HAP-1 (cell line): ENCODE measurements at regions not wholly inside any gene's neighbourhood (a gene's known extent, or its start where the extent isn't known, plus 50 kb on each side); places are given as distances from the start of the nearest gene placed in this dataset.

Experiments
- DNase-seq, 2 experiments: peaks; one replicate each; pipeline ENCODE4 v3.0.0-alpha.2; 2016 to 2020; ENCODE audit warnings: low spot score in 2 of 2
- H3K27me3 ChIP-seq: fragments of 250-450 bp; sonication (Bioruptor Pico); 2 replicates; pipeline ENCODE4 v1.5.1; 2020; ENCODE audit warnings: low read depth, mild to moderate bottlenecking, moderate library complexity
- H3K36me3 ChIP-seq: fragments of 250-450 bp; sonication (Bioruptor Pico); replicated peaks from 2 replicates; pipeline ENCODE4 v1.5.1; 2020; ENCODE audit warnings: mild to moderate bottlenecking
- H3K4me1 ChIP-seq: fragments of 250-450 bp; sonication (Bioruptor Pico); 2 replicates; pipeline ENCODE4 v1.5.1; 2020; ENCODE audit warnings: mild to moderate bottlenecking
- H3K4me3 ChIP-seq: fragments of 250-450 bp; sonication (Bioruptor Pico); 2 replicates; pipeline ENCODE4 v1.5.1; 2020; ENCODE audit warnings: mild to moderate bottlenecking, moderate library complexity
- H3K9me3 ChIP-seq: fragments of 250-450 bp; sonication (Bioruptor Pico); 2 replicates; pipeline ENCODE4 v1.5.1; 2020; ENCODE audit warnings: mild to moderate bottlenecking, moderate library complexity
- in situ Hi-C: fragments of 300-500 bp; cut with MboI; formaldehyde crosslinking; loops from 3 replicates; pipeline ENCODE4 v1.14.3; 2020; ENCODE audit warnings: low sequenced_read_pairs, inconsistent platforms, mixed read lengths

DNA sequence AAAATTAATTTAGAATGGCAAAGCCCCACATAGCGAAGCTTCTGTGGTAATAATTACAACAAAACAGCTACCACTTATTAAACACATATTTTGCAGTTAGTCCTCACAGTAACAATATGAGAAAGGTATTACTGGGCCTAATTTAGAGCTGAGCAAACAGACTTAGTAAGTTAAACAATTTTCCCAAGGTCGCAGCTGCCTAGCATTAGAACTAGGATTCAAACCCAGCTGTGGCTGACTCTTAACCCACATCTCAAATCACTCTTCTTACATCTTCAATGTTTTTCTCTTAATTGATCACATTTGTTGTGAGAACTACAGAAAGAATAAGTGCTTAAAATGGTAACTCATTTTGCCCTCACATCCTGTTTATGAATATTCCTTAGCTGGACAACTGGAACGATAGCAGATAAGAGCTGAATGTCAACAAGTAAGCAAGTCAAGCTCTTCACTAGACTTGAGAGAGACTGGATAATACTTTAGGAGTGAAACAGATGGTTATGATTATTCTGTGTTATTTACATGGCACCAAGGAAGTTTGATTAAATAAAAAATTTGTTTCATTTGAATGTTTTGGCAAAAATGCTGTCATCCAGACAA lies 59.4 kb upstream of the TMEM17 start:
- in situ Hi-C loops: no loop called here
- peaks cover 5% of the 10 kb centered on the region for H3K4me1 ChIP-seq

DNA sequence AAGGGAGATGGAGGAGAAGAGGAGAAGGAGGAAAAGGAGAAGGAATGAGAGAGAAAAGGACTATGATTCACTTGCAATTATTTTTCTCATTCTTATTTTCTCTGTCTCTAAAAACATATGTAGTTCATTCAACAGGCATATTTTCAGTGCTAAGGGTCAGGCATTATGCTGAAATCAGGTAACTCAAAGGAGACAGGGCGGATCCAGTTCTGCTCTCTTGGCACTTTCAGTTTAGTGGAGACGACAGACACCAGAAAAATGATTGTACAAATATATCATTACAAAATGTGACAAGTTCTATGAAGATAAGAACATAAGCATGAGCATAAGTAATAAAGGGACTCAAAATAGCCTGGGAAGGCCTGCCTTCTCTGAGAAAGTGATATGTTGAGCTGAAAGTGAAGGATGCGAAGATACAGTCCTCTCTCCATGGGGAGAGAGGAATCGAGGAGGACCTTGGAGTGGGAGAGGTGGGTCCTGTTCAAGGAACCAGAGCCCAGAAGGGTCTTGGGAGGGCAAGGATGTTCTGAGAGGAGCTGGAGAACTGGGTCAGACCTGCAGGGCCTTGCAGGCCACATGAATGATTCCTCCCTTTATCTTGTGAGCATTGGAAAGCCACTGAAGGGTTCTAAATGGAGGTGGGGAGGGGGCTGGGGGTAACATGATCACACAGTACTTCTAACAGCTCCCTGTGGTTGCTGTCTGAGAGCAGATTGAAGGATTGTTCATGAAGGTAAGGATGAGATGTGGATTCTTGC lies 58.6 kb upstream of the TMEM17 start:
- Histone ChIP-seq H3K27me3 (no peaks in the 10 kb centered on the region), H3K4me3 (no peak overlapping the region), H3K9me3 (no peaks in the 10 kb centered on the region), H3K36me3 (no peaks in the 10 kb centered on the region), H3K4me1 (no peaks in the 10 kb centered on the region; the same call in 1 of the 2 replicates)
- DNase-seq: no peak
- in situ Hi-C loops: no loop called here

More for the DNA sequence above, 59.4 kb upstream of the TMEM17 start:
- Histone ChIP-seq H3K4me3 (no peak overlapping the region), H3K36me3 (no peaks in the 10 kb centered on the region), H3K9me3 (no peaks in the 10 kb centered on the region), H3K27me3 (no peaks in the 10 kb centered on the region)
- no peak for DNase-seq

DNA sequence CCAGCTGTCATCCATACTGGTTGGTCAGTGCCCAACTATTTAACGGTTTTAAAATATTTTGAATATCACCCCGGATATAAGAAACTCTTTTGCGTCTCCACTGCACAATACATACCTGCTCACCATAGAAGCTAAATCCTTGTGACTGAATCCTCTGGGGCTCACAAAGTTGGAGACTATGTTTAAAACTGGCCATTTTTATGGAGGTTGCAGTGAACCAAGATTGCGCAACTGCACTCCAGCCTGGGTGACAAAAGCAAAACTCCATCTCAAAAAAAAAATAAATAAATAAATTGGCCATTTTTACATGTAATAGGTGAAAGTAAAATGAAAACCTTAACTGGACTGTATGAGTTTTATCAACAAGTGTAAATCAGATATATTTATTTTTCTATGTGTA lies 55.6 kb upstream of the TMEM17 start:
- Histone ChIP-seq H3K9me3 (no peaks in the 10 kb centered on the region), H3K27me3 (no peaks in the 10 kb centered on the region), H3K4me3 (no peak overlapping the region), H3K36me3 (no peaks in the 10 kb centered on the region), H3K4me1 (no peaks in the 10 kb centered on the region)
- DNase-seq: no peak
- in situ Hi-C loops: no loop called here

DNA sequence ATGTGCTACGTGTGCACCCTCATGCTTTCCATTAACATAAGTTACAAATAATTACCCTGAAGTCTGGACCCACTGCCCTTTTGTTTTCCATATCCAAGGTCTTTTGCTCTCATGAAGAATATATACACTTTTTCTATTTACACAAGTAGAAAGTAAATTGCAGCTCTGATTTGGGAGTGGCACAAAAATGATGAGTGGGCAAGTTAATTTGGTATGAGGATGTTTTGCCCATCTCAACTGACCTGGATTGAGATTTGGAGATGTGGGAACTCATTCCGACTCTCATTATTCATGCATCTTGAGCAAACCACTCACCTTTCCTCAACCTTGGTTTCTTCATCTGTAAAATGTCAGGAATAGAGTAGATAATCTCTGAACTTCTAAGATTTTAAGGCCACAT lies 53.6 kb upstream of the TMEM17 start:
- no peaks in the 10 kb centered on the region for H3K27me3 ChIP-seq
- no peaks in the 10 kb centered on the region for H3K9me3 ChIP-seq
- H3K4me3 ChIP-seq: no peak overlapping the region
- no peaks in the 10 kb centered on the region for H3K36me3 ChIP-seq
- in situ Hi-C loops: no loop called here
- no peak for DNase-seq
- no peaks in the 10 kb centered on the region for H3K4me1 ChIP-seq

DNA sequence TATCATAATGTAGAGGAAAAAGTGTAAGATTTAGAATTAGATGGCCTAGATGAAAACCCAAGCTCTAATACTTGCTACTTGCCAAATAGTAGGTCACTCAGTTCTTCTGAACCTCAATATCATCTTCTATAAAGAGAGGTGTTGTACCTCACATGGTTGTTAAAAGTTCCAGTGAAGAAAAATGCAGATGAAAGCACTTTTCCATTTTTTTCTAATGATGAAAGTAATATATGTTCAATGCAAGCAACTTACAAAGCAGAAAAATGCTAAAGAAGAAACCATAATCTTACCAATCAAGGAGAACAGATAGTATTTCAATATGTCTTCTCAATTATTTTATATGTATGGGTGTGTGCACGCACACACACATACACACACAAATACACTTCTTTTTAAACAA lies 52.7 kb upstream of the TMEM17 start:
- H3K27me3 ChIP-seq: no peaks in the 10 kb centered on the region
- DNase-seq: no peak
- in situ Hi-C loops: no loop called here
- no peak overlapping the region for H3K4me3 ChIP-seq
- H3K4me1 ChIP-seq: no peaks in the 10 kb centered on the region
- H3K36me3 ChIP-seq: no peaks in the 10 kb centered on the region
- H3K9me3 ChIP-seq: no peaks in the 10 kb centered on the region

DNA sequence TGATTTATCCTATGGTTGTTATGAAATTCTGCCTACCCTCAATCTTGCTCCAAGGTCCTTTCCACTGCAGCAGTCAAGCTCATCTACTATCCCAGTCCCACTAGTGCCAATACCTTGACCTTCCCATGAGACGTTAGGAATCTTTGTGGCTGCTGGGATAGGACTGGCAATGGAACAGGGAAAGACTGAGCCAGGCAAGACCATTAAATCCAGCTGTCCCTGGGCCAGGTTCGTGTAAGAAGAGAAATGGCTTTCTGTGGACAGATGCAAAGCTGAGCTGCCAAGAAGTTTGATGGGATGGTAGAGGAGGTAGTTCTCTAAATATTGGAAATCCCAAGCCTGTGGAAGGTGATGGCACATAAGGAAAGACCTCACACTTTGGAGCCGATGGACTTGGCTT lies 50.1 kb upstream of the TMEM17 start:
- Histone ChIP-seq H3K9me3 (no peaks in the 10 kb centered on the region), H3K36me3 (no peaks in the 10 kb centered on the region), H3K27me3 (no peaks in the 10 kb centered on the region), H3K4me3 (no peak overlapping the region), H3K4me1 (no peaks in the 10 kb centered on the region)
- no peak for DNase-seq
- in situ Hi-C loops: no loop called here
